ENCODE measurements at regions not wholly inside any gene's neighbourhood (a gene's known extent, or its start where the extent isn't known, plus 50 kb on each side); places are given as distances from the start of the nearest gene placed in this dataset.
A peak's percentile ranks its signal among the peaks of the same experiment; 100 is the strongest.

- WGBS (ENCODE audit: insufficient coverage), result 75% methylated on average over 1 of the region's 3 CpGs
- Histone ChIP-seq H3K4me2 (replicated peaks; ENCODE audit: extremely low read depth, low read length, poor library complexity, severe bottlenecking) (no peak overlapping the region), H3K9me3 (replicated peaks in 1 of 2; ENCODE audit: control insufficient read depth in 1 of 2, insufficient read depth in 1 of 2, low read length in 2 of 2) (no peaks in the 10 kb centered on the region), H3K36me3 (replicated peaks in 1 of 2; ENCODE audit: control insufficient read depth in 1 of 2, insufficient read depth in 2 of 2, low read length in 2 of 2) (no peaks in the 10 kb centered on the region), H2AFZ (ENCODE audit: insufficient read depth, low read depth, low read length, poor library complexity, severe bottlenecking) (no peak overlapping the region), H3K9ac (ENCODE audit: insufficient read depth, low read length, poor library complexity, severe bottlenecking) (peak overlapping the region; percentile 34), H3K27me3 (ENCODE audit: control insufficient read depth in 2 of 2, insufficient read depth in 2 of 2, low read length in 2 of 2) (no peaks in the 10 kb centered on the region), H3K79me2 (ENCODE audit: insufficient read depth, low read length) (no peaks in the 10 kb centered on the region), H3K4me1 (ENCODE audit: control insufficient read depth in 1 of 2, insufficient read depth in 2 of 2, low read length in 2 of 2) (peaks cover 47 to 55% of the 10 kb centered on the region in 2 donors), H3K4me3 (replicated peaks in 1 of 3; ENCODE audit: low read depth in 2 of 3, low read length in 3 of 3) (no peak overlapping the region), H3K27ac (ENCODE audit: low read depth in 1 of 2, low read length in 2 of 2) (peak overlapping the region; percentile 76 to 93), H4K20me1 (ENCODE audit: insufficient read depth, low read length) (no peaks in the 10 kb centered on the region)
- peak; percentile 68 to 85 (median 75) for DNase-seq
- intact Hi-C loops (cut with micrococcal nuclease), result loop anchor here (1.0 to 10.0 kb wide), 6 partner anchors 18 to 212 kb away; no protein-coding TSS in a partner anchor
- H3K4me1 Mint-ChIP-seq, result peaks cover 53% of the 10 kb centered on the region
- peaks cover 0 to 13% (median 3%) of the 10 kb centered on the region in 3 donors for H3K27me3 Mint-ChIP-seq (ENCODE audit: low read depth in 3 of 3)
- peaks cover 4 to 7% of the 10 kb centered on the region in 2 donors for H3K36me3 Mint-ChIP-seq
- no peak overlapping the region for H3K4me3 Mint-ChIP-seq
- TF ChIP-seq CTCF (IDR thresholded peaks at IDR 0.05), result no peak
- H3K9me3 Mint-ChIP-seq, result peaks cover 0 to 21% (median 4%) of the 10 kb centered on the region in 7 donors
- peak overlapping the region; percentile 80 to 98 (median 96) for H3K27ac Mint-ChIP-seq
Observed at GRCh38 chr2:234289834-234290590, 206.9 kb downstream of the ARL4C start.

GRCh38 chr2:234288974-234289455 lies 207.9 kb downstream of the ARL4C start:
- Histone ChIP-seq H3K4me1 (ENCODE audit: control insufficient read depth in 1 of 2, insufficient read depth in 2 of 2, low read length in 2 of 2) (peaks cover 40 to 45% of the 10 kb centered on the region in 2 donors), H3K9me3 (replicated peaks in 1 of 2; ENCODE audit: control insufficient read depth in 1 of 2, insufficient read depth in 1 of 2, low read length in 2 of 2) (no peaks in the 10 kb centered on the region), H3K27ac (ENCODE audit: low read depth in 1 of 2, low read length in 2 of 2) (peak overlapping the region in 1 of 2 donors; percentile 93), H3K9ac (ENCODE audit: insufficient read depth, low read length, poor library complexity, severe bottlenecking) (peak overlapping the region; percentile 23), H3K4me3 (replicated peaks in 1 of 3; ENCODE audit: low read depth in 2 of 3, low read length in 3 of 3) (no peak overlapping the region), H3K27me3 (ENCODE audit: control insufficient read depth in 2 of 2, insufficient read depth in 2 of 2, low read length in 2 of 2) (no peaks in the 10 kb centered on the region), H4K20me1 (ENCODE audit: insufficient read depth, low read length) (no peaks in the 10 kb centered on the region), H3K4me2 (replicated peaks; ENCODE audit: extremely low read depth, low read length, poor library complexity, severe bottlenecking) (no peak overlapping the region), H3K79me2 (ENCODE audit: insufficient read depth, low read length) (no peaks in the 10 kb centered on the region), H2AFZ (ENCODE audit: insufficient read depth, low read depth, low read length, poor library complexity, severe bottlenecking) (no peak overlapping the region), H3K36me3 (replicated peaks in 1 of 2; ENCODE audit: control insufficient read depth in 1 of 2, insufficient read depth in 2 of 2, low read length in 2 of 2) (no peaks in the 10 kb centered on the region)
- Mint-ChIP-seq H3K27me3 (ENCODE audit: low read depth in 3 of 3) (peaks cover 3 to 11% (median 5%) of the 10 kb centered on the region in 3 donors), H3K36me3 (peaks cover 4 to 7% of the 10 kb centered on the region in 2 donors), H3K27ac (peak overlapping the region in 6 of 7 donors; percentile 80 to 98 (median 95)), H3K9me3 (peaks cover 0 to 21% (median 4%) of the 10 kb centered on the region in 7 donors), H3K4me3 (peak overlapping the region in 1 of 2 donors; percentile 51), H3K4me1 (peaks cover 49% of the 10 kb centered on the region)
- intact Hi-C loops (cut with micrococcal nuclease), result loop anchor here (5.0 to 10.0 kb wide), 2 partner anchors 86 to 213 kb away; no protein-coding TSS in a partner anchor
- 35% methylated on average over 13 of the region's 13 CpGs for WGBS (ENCODE audit: insufficient coverage)
- DNase-seq, result peak; percentile 86 to 92 (median 87)
- TF ChIP-seq CTCF (IDR thresholded peaks at IDR 0.05), result peak; percentile 91
